NCI-H146 treated with DMSO at 0.1 percent for 48 hours (cell line): ENCODE measurements at regions not wholly inside any gene's neighbourhood (a gene's known extent, or its start where the extent isn't known, plus 50 kb on each side); places are given as distances from the start of the nearest gene placed in this dataset.

ENCODE experiments used
- DNase-seq: peaks from one replicate; lab custom pipeline; 2025; ENCODE audit not compliant: unreplicated experiment; lab: John Stamatoyannopoulos, UW

DNA sequence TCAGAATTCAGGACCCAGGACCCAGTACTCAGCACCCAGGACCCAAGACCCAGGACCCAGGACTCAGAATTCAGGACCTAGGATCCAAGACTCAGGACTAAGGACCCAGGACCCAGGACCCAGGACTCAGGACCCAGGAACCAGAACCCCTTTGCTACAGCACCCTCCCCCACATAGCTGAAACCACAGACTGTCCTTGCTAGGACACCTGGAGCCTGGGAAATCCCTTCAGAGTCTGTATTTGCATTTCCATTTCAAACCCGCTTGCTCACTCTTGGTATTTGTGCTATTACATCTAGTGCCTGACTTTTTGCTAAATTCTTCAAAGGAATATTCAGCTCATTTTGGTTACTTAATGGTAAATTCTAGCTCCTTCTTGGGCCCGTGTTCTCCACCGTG is 275.8 kb upstream of the MAF start:
- no peak for DNase-seq

DNA sequence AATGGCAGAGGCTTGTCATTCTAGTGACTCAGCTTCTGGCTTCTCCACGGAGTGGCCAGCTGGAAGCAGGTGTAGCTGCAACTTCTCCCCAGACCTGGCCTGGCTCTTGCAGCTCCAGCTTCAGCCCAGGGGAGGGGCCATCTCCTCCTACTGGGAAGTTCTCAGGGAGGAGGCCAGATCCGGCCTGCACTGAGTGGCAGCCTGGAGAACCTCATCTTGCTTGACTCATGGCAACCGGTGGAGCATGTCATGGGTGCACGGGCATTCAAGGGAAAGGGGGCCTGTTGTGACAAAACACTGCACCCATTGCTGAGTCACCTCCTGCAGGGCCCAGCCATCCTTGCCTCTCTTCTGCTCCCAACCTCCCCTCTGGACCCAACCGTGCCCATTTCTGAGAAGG is 273.9 kb upstream of the MAF start:
- DNase-seq: no peak

DNA sequence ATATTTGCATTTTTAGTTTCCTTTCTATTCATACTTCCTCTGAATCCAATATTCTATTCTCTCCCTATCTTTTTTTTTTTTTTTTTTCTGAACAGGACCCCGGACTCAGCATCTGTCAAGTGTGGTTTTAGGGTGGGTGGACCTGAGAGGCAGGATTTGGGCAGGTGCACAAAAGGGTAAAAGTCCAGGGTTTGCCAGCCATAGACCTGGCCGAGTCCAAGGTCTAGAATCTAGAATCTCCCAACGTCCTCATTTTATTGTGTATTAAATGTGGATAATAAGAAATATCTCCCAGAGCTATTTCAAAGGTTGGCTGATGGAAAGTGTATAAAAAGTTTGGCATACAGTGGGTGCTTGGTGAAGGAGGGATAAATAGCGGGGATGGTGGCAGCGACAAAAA is 273.3 kb upstream of the MAF start:
- DNase-seq: no peak

GRCh38 chr16:79871906-79872305 is 271.4 kb upstream of the MAF start:
- no peak for DNase-seq

GRCh38 chr16:79870016-79870886 is 269.7 kb upstream of the MAF start:
- DNase-seq: no peak

DNA sequence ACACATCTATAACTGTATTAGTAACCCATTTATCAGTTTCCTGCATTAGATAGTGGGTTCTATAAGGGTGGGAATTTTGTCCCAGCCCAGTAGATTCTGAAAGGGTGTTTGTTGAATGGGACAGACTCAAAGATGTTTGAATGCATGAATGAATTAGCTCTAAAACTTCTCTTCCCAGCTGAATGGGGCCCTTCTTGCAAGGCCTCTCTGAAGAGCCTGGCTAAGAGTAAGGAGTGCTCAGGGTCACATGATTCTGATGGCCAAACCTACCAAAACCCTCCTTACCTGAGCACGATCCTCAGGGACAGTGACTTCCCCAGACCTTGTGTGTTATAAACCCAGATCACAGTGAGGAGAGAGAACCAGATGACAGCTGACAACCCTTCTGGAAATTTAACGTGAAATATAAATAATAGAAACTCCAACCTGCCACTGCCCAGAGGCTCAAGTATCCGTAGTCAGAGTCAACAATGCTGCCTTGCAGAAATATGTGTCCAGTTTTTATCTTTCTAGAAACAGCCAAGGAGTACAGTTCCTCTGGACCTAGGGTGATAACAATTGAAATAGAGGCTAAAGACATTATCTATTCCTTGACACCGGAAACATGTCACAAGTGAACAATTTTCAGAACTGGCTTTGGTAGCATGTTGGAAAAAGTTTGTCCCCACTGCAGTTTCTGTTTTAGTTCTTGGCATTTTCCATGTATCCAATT is 268.9 kb upstream of the MAF start:
- no peak for DNase-seq

GRCh38 chr16:79868841-79869240 is 268.3 kb upstream of the MAF start:
- DNase-seq: no peak

DNA sequence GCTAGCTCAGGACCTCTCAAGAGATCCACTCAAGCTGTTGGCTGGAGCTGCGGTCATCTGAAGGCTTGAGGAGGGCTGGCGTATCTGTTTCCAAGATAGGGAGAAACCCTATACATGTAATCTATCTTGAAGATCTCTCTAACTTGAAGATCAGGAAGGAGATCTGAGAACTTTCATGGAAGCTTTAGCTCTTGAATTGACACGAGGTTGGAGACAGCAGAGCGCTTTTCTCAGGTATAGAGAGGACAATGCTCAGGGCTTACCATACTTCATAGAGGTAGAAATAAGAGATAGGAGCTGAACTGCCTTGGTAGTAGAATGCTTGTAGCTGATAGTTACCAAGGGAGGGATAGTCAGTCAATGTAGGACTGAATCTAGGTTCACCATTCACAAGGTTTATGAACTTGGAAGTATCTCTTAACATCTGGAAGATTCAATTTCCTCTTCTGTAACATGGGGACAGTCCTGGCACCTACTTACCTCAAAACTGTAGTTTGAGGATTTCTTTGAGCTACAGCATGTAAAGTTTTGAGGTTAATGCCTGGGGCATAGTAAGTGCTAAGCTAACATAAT is 267.0 kb upstream of the MAF start:
- DNase-seq: no peak

DNA sequence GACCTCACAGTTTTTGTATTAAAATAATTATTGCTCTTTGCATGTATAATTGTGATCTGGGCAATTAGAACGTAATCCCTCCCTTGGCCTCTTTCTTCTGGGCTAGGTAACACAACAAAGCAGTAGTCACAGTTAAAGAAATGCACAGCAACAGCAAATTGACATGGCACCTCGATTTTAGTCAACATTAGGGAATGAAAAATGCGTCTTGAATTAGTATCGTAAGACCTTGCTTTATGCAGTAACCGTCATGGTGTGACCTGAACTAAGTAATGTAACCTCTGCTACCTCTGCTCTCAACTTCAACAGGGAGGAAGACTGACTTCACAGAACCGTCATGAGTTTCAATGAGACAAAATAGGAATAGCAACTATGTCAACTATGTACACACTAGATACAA is 265.4 kb upstream of the MAF start:
- no peak for DNase-seq

DNA sequence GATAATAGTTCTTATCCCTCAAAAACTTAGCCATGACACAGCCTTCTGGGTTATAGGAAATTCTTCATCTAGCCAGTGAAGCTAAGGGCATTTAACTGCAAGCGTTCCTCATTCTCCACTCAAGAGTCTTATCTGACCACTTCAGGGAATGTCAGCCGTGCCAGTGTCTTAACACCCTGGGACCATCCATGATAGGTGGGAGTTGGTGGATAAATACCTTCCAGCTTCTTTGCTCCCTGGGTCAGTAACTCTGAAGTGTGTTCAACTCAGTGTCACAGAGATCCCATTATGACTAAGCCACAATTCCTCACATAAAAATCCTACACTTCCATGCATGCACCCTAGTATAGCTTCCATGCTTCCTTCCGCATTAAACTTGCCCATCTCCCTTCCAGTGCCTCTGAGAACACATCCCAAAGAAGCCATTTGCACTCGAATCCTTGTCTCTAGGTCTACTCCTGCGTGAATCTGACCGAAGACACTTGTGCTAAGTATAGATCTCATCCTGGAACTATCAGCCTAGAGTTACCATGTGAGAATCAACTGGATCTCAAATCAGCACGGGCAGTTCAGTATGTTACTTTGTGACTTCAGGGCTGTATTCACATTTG is 264.3 kb upstream of the MAF start:
- DNase-seq: no peak

GRCh38 chr16:79864032-79864780 is 263.7 kb upstream of the MAF start:
- DNase-seq: no peak

- DNase-seq: no peak
Observed at GRCh38 chr16:79863128-79864031, 262.8 kb upstream of the MAF start.

DNA sequence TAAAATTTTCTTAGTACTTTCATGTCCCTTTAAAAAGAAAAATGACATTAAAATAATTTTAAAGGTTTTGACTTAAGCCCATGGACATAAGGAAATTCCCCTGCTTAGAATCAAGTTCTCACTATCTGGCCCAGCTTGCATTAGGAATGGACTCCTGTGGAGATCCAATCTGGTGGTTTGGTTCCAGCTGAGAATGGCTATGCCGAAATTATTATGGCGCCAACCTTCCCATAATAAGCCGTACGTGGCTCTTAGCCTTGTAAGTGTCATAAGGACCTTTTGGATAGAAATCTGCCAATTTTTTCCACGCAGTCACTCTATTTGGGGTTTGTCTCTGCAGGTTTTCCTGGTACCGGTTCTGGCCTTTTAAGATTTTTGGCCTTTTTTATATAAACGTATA is 262.1 kb upstream of the MAF start:
- DNase-seq: no peak

GRCh38 chr16:79856581-79856980 is 256.0 kb upstream of the MAF start:
- DNase-seq: no peak

DNA sequence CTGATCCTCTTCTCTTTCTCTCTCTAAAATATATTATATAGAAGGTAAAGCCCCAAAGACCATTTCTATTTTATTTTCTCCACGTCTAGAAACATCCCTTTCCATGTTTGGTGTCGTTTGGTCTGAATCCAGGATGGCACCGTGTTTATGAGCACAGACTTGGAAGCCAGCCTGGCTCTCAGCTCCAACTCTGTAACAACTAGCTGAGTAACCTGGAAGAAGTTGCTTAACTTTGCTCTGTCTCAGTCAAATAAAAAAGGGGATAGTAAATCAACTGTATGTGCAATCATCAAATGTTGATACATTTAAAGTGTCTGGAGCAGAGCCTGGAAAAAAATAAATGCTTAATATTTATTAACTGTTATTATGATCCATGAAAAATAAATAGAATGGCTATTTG is 249.8 kb upstream of the MAF start:
- DNase-seq: no peak

- no peak for DNase-seq
Observed at GRCh38 chr16:79849119-79849518, 248.6 kb upstream of the MAF start.

DNA sequence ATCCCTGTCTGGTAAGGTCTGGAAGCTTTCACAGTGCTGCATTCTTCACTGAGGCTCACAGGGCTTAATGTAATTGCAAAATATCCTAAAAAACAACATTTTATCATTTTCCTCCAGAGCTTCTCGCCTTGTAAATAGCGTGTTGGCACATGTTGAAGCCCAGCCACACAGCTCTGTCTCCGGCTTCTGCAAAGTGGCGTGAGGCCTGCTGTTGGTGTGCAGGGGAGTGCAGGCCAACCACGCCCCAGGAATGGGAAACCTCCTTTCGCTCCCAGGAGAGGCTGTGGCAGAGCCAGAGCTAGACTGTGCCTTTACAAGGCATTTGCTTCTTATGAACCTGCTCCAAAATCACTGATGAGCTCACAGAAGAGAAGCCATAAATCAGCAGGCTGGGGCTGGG is 248.2 kb upstream of the MAF start:
- no peak for DNase-seq

DNA sequence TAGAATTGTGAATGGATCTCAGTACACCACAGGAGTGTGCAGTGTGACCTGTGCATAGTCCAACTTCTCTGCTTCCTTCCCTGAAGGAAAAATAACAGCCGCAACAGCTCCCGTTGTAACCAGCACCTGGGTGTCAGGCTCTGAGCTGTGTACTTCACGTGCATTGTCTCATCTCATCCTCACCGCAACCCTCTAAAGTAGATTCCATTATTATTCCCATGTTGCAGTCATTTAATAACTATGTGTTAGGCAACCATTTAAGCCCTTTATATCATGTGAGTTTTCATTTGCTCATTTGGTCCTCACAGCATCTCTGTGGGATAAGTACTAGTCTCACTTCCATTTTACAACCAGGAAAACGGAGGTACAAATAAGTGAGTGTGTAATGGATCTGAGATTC is 247.0 kb upstream of the MAF start:
- DNase-seq: no peak

DNA sequence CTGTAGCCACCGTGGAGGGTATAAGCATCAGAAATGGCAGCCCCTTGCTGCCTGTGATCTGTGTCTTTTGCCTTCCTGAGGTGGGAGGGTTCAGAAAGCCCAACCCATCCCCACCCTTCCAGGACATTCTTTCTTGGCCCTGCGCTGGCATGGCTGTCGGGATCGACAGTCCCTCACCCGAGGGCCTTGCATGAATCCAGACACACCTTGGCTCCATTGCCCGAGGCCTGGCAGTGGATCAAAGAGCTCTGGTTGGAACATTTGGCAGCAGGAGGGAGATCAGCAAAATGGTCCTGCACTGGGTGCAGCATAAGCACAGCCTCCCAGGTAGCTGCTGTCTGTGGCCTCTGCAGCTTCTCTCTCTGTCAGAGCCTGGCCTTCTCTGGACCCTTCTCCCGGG is 246.6 kb upstream of the MAF start:
- DNase-seq: no peak

DNA sequence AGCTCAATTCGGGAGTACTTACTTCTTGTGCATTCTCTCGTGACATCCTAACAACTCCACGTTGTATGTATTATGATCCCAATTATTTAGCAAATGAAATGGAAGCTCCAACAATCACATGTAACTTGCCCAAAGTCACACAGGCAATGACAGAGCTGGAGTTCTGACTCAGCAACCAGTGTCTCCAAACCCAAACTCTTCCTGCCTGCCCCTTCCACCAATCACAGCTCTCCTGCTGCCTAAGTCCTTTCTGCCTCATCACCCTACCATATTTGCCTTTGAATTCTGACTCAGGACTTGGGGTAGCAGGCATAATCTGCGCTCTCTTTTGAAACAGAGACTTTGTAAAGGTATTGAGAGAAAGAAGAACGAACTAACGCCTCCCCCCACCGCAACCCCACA is 245.2 kb upstream of the MAF start:
- no peak for DNase-seq
